ENCODE measurements at regions not wholly inside any gene's neighbourhood (a gene's known extent, or its start where the extent isn't known, plus 50 kb on each side); places are given as distances from the start of the nearest gene placed in this dataset.

DNA sequence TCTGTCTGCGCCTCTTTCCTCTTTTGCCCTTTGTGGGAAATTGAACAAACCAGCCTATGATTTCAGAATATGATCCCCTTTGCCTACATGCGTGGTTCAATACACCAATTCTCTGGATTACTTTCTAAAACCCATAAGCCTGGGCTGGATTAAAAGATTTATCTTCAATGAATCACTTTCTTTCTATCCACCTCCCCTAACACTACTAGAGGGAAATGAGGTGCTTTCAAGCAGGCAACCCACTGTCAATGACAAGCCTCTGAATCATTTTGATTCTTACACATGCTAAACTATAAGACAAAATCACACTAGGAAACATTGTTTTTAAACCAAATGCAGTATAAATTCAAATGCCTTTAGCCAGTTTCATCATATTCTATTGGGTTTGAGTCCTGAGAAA, 257.5 kb downstream of the AGTPBP1 start:
- TF ChIP-seq, protein P1, sequence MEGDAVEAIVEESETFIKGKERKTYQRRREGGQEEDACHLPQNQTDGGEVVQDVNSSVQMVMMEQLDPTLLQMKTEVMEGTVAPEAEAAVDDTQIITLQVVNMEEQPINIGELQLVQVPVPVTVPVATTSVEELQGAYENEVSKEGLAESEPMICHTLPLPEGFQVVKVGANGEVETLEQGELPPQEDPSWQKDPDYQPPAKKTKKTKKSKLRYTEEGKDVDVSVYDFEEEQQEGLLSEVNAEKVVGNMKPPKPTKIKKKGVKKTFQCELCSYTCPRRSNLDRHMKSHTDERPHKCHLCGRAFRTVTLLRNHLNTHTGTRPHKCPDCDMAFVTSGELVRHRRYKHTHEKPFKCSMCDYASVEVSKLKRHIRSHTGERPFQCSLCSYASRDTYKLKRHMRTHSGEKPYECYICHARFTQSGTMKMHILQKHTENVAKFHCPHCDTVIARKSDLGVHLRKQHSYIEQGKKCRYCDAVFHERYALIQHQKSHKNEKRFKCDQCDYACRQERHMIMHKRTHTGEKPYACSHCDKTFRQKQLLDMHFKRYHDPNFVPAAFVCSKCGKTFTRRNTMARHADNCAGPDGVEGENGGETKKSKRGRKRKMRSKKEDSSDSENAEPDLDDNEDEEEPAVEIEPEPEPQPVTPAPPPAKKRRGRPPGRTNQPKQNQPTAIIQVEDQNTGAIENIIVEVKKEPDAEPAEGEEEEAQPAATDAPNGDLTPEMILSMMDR (optimal IDR thresholded peaks at IDR 0.05 in 1 of 3, IDR thresholded peaks at IDR 0.05 in 1 of 3, conservative IDR thresholded peaks at IDR 0.05 in 1 of 3; ENCODE audit: extremely low read depth in 1 of 3, insufficient read depth in 2 of 3, low read length in 3 of 3), result no peak
- TF ChIP-seq EZH2 (IDR thresholded peaks at IDR 0.05; ENCODE audit: low read length), result no peak
